IMR-90 (cell line): ENCODE measurements at regions not wholly inside any gene's neighbourhood (a gene's known extent, or its start where the extent isn't known, plus 50 kb on each side); places are given as distances from the start of the nearest gene placed in this dataset.

Source experiments
- CHD1 ChIP-seq: IDR thresholded peaks from 2 replicates; pipeline ENCODE4 v1.6.1; 2012; ENCODE audit warnings: low read depth, low read length, improper control_type of control experiment
- TF ChIP-seq, protein P1 (sequence below): conservative IDR thresholded peaks from 2 replicates; pipeline ENCODE4 v1.5.1; 2012; ENCODE audit warnings: mild to moderate bottlenecking, low read depth, low read length, improper control_type of control experiment
- TF ChIP-seq, protein P2 (sequence below): fragments of 150-350 bp; IDR thresholded peaks from 2 replicates; pipeline ENCODE4 v1.6.1; 2016; ENCODE audit warnings: low read depth, mild to moderate bottlenecking, low read length, moderate library complexity, borderline replicate concordance
- TF ChIP-seq, protein P3 (sequence below): fragments of 150-350 bp; IDR thresholded peaks from 2 replicates; pipeline ENCODE4 v1.6.1; 2017; ENCODE audit warnings: mild to moderate bottlenecking, antibody characterized with exemption, low read length, low read depth

DNA sequence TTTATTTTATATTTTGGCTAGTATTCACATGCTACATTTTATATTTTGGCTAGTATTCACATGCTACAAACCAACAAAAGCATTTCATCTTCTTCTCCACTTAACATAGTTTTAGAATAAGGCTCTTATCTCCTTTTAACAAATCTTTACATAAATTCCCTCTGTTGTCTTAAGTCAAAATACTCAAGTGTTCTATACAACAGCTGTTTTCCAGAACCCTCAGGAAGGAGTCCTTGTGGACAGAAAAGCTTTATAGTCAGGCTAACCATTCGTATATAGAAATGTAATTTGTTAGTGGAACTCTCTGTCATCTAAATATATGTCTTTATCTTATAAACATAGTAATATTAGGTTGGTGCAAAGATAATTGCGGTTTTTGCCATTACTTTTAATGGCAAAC, 191.0 kb upstream of the FLRT2 start:
- TF ChIP-seq, protein P1, sequence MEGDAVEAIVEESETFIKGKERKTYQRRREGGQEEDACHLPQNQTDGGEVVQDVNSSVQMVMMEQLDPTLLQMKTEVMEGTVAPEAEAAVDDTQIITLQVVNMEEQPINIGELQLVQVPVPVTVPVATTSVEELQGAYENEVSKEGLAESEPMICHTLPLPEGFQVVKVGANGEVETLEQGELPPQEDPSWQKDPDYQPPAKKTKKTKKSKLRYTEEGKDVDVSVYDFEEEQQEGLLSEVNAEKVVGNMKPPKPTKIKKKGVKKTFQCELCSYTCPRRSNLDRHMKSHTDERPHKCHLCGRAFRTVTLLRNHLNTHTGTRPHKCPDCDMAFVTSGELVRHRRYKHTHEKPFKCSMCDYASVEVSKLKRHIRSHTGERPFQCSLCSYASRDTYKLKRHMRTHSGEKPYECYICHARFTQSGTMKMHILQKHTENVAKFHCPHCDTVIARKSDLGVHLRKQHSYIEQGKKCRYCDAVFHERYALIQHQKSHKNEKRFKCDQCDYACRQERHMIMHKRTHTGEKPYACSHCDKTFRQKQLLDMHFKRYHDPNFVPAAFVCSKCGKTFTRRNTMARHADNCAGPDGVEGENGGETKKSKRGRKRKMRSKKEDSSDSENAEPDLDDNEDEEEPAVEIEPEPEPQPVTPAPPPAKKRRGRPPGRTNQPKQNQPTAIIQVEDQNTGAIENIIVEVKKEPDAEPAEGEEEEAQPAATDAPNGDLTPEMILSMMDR, result no peak
- TF ChIP-seq, protein P2, sequence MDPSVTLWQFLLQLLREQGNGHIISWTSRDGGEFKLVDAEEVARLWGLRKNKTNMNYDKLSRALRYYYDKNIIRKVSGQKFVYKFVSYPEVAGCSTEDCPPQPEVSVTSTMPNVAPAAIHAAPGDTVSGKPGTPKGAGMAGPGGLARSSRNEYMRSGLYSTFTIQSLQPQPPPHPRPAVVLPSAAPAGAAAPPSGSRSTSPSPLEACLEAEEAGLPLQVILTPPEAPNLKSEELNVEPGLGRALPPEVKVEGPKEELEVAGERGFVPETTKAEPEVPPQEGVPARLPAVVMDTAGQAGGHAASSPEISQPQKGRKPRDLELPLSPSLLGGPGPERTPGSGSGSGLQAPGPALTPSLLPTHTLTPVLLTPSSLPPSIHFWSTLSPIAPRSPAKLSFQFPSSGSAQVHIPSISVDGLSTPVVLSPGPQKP, result no peak
- no peak for TF ChIP-seq CHD1
- TF ChIP-seq, protein P3, sequence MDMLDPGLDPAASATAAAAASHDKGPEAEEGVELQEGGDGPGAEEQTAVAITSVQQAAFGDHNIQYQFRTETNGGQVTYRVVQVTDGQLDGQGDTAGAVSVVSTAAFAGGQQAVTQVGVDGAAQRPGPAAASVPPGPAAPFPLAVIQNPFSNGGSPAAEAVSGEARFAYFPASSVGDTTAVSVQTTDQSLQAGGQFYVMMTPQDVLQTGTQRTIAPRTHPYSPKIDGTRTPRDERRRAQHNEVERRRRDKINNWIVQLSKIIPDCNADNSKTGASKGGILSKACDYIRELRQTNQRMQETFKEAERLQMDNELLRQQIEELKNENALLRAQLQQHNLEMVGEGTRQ, result no peak
